ENCODE measurements at regions not wholly inside any gene's neighbourhood (a gene's known extent, or its start where the extent isn't known, plus 50 kb on each side); places are given as distances from the start of the nearest gene placed in this dataset.

DNA sequence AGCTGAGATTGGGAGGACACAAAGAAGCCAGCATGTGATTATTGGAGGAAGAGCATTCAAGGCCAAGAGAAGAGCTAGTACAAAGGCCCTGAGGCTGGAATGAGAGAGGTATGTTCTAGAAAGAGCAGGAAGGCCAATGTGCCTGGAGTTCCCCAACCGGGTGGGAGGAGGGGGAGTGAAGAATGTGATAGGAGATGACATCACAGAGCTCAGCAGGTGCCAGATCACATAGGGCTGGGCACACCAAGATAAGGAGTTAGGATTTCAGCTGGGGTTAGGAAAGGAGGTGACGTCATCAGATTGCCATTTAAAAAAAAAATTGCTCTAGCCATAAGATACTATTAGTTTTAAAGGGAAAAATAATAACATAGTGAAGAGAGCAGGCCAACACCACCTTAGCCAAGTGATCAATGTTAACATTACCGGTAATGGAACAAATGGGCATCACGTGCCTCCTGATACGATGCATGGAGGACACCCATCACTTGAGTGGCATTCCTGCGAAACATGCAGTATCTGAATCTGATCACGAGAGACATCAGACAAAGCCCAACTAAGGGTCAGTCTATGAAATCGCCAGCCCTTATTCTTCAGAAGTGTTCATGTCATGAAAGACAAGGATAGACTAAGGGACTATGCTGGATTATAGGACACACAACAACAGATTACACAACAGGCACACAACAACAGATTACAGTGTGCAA is 344.3 kb downstream of the BCOR start:
- no peaks in the 10 kb centered on the region for H3K9me3 ChIP-seq
- peaks cover 0 to 15% of the 10 kb centered on the region in 2 donors for H3K4me1 ChIP-seq
- H3K36me3 ChIP-seq, result no peaks in the 10 kb centered on the region
- H3K27me3 ChIP-seq, result no peaks in the 10 kb centered on the region
- peak overlapping the region in 1 of 2 donors; percentile 29 for H3K27ac ChIP-seq
- no peak overlapping the region for H3K4me3 ChIP-seq
- TF ChIP-seq, protein P1, sequence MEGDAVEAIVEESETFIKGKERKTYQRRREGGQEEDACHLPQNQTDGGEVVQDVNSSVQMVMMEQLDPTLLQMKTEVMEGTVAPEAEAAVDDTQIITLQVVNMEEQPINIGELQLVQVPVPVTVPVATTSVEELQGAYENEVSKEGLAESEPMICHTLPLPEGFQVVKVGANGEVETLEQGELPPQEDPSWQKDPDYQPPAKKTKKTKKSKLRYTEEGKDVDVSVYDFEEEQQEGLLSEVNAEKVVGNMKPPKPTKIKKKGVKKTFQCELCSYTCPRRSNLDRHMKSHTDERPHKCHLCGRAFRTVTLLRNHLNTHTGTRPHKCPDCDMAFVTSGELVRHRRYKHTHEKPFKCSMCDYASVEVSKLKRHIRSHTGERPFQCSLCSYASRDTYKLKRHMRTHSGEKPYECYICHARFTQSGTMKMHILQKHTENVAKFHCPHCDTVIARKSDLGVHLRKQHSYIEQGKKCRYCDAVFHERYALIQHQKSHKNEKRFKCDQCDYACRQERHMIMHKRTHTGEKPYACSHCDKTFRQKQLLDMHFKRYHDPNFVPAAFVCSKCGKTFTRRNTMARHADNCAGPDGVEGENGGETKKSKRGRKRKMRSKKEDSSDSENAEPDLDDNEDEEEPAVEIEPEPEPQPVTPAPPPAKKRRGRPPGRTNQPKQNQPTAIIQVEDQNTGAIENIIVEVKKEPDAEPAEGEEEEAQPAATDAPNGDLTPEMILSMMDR (IDR thresholded peaks at IDR 0.05), result no peak
- DNase-seq (ENCODE audit: low spot score), result no peak

DNA sequence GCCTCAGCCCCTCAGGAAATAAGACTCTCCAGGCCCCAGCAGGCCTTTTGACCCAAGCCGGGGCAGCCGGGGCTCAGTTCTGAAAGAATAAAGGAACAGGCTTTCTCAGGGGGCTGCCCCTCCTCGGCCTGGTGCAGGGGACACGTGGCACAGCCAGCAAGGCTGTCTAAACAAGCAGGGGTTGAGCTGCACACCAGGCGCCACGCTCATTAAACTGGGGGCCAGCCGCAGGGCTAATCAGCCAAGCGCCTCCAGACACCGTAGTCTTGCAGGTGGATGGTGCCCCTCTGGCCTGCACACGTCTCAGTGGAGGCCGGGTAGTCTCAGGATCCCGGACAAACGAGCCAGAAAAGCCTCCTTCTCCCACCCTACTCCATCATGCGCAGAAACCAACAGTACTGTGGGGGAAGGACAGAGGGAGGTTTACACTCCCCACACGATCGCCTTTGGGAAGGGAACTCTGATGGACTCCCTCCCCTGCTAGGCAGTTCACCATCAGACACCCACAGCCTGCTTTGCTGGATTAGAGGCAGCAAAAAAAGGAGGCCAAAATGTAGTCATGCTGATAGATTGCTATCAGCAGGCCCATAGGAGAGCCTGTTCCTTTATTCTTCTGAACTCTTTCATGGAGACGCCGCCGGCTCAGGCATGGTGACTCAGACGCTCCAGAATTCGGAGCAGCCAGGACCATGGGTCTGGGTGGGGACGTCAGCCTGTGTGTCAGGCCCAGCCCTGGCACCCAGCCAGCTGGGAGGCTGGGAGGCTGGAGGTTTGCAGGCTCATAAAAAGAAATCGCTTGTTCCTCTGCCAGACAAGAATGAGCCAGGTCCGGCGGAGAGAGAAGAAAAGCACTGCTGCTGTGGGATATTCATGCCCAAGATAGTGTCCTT is 342.4 kb downstream of the BCOR start:
- Histone ChIP-seq H3K9me3 (no peaks in the 10 kb centered on the region), H3K36me3 (no peaks in the 10 kb centered on the region), H3K27ac (peak overlapping the region; percentile 53 to 75), H3K4me3 (no peak overlapping the region), H3K4me1 (peaks cover 0 to 30% of the 10 kb centered on the region in 2 donors), H3K27me3 (no peaks in the 10 kb centered on the region)
- peak; percentile 93 for DNase-seq (ENCODE audit: low spot score)
- TF ChIP-seq, protein P1 (IDR thresholded peaks at IDR 0.05), result no peak

DNA sequence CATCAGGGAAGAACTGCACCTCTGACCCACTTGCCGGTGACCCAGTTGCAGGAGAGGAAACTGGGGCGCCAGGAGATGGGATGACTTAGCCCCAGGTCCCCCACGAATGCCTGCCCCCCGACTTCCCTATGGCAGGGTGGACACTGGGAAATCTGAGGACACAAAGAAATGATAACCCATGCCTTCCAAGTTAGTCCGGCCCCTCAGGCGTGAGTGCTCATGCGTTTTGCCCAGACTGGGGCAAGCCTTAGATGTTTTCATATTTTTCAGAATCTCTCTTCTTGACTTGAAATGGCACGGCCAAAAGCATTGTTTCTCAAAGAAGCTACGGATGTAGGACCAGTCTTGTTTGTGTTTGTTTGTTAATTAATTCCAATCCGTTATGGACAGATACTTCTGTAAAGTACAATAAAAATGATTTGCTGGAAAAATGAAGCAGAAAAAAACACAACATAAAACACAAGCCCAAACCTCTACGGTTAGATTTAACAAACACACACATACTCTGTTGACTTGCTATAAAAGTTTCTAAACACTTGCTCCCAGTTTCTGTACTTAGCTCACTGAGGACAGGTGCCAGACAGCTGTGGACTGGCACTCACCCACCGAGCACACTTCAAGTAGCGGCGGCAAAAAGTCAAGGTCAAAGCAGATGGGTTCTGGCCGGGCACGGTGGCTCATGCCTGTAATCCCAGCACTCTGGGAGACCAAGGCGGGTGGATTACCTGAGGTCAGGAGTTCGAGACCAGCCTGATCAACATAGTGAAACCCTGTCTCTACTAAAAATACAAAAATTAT is 341.5 kb downstream of the BCOR start:
- Histone ChIP-seq H3K27ac (peak overlapping the region; percentile 48 to 75), H3K4me3 (no peak overlapping the region), H3K36me3 (no peaks in the 10 kb centered on the region), H3K9me3 (no peaks in the 10 kb centered on the region), H3K27me3 (no peaks in the 10 kb centered on the region), H3K4me1 (peaks cover 0 to 31% of the 10 kb centered on the region in 2 donors)
- TF ChIP-seq, protein P1 (IDR thresholded peaks at IDR 0.05), result no peak
- DNase-seq (ENCODE audit: low spot score), result no peak

- no peak overlapping the region for H3K4me3 ChIP-seq
- no peaks in the 10 kb centered on the region for H3K9me3 ChIP-seq
- peak overlapping the region in 1 of 2 donors; percentile 74 for H3K27ac ChIP-seq
- H3K27me3 ChIP-seq, result no peaks in the 10 kb centered on the region
- no peaks in the 10 kb centered on the region for H3K36me3 ChIP-seq
- TF ChIP-seq, protein P1 (IDR thresholded peaks at IDR 0.05), result no peak
- DNase-seq (ENCODE audit: low spot score), result no peak
- H3K4me1 ChIP-seq, result peaks cover 0 to 31% of the 10 kb centered on the region in 2 donors
Observed at GRCh38 chrX:39757971-39758370, 339.8 kb downstream of the BCOR start.

- Histone ChIP-seq H3K9me3 (no peaks in the 10 kb centered on the region), H3K27me3 (no peaks in the 10 kb centered on the region), H3K4me3 (no peak overlapping the region), H3K27ac (peak overlapping the region; percentile 60 to 74), H3K36me3 (no peaks in the 10 kb centered on the region), H3K4me1 (peaks cover 0 to 31% of the 10 kb centered on the region in 2 donors)
- DNase-seq (ENCODE audit: low spot score), result no peak
- TF ChIP-seq, protein P1 (IDR thresholded peaks at IDR 0.05), result no peak
Observed at GRCh38 chrX:39758791-39759525, 338.8 kb downstream of the BCOR start.

Data from right atrium auricular region (tissue), 2 donors.